ENCODE measurements at regions not wholly inside any gene's neighbourhood (a gene's known extent, or its start where the extent isn't known, plus 50 kb on each side); places are given as distances from the start of the nearest gene placed in this dataset.

GRCh38 chr11:27279460-27279859 is 83.6 kb downstream of the CCDC34 start:
- no peak overlapping the region for H3K4me3 ChIP-seq (ENCODE audit: control insufficient read depth, low read depth, low read length)
- no peak for TF ChIP-seq CTCF (conservative IDR thresholded peaks at IDR 0.05; ENCODE audit: control insufficient read depth, insufficient read depth, low read depth, low read length)
- no peak for DNase-seq (ENCODE audit: low read depth)

DNA sequence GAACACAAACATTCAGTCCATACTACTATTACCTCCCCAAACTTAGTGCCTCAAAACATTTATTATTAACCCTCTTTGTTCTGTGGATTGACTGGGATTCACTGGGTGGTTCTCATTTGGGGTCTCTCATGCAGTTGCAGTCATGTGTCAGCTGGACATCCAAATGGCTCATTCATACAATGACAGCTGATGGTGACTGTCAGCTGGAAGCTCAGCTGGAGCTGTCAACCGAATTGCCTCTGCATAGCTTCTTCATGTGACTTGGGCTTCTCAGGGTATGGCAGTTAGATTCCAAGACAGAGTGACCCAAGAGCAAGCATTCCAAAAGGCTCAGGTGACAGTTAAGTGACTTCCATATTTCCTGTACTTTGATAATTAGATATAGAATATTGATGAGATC is 85.2 kb downstream of the CCDC34 start:
- H3K4me3 ChIP-seq (ENCODE audit: control insufficient read depth, low read depth, low read length) = no peak overlapping the region
- TF ChIP-seq CTCF (conservative IDR thresholded peaks at IDR 0.05; ENCODE audit: control insufficient read depth, insufficient read depth, low read depth, low read length) = no peak
- no peak for DNase-seq (ENCODE audit: low read depth)

DNA sequence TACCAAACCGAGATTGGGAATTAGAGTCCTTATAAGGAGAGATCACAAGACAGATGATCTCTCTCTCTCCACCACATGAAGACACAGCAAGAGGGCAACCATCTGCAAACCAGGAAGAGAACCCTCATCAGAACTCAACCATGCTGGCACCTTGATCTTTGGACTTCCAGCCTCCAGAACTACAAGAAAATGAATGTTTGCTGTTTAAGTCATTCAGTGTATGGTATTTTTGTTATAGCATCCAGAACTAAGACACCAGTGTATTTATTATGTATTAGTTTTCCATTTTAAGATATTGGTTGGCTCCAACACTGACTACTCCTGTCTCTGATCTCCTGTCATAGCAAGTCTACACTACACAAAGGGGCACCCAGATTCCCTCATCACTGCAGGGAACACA is 86.9 kb downstream of the CCDC34 start:
- DNase-seq (ENCODE audit: low read depth) = no peak
- H3K4me3 ChIP-seq (ENCODE audit: control insufficient read depth, low read depth, low read length) = no peak overlapping the region
- no peak for TF ChIP-seq CTCF (conservative IDR thresholded peaks at IDR 0.05; ENCODE audit: control insufficient read depth, insufficient read depth, low read depth, low read length)

DNA sequence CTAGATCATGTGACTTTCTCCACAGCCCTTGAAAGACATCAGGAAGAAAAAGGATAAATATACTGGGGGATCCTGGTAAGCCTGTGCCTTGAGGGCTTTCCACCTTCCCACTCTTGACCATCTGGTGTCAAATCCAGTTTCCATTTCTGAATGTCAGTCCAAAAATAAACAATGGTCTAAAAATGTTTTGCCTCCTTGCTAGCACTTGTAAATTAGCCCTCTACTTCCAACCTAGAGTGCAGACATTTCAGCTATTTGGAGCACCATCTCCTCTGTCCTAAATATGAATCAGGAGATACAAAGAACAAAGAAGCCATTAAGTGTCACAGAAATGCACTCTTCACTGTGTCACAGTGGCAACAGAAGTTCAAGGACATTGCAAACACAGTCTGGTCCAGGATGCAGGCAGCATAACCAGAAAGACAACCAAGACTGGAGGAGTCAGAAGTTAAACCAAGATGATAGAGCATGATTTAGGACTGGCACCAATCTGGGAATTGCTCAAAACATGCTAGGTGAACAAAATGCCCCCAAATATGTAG is 88.1 kb downstream of the CCDC34 start:
- DNase-seq (ENCODE audit: low read depth) = no peak
- no peak for TF ChIP-seq CTCF (conservative IDR thresholded peaks at IDR 0.05; ENCODE audit: control insufficient read depth, insufficient read depth, low read depth, low read length)
- no peak overlapping the region for H3K4me3 ChIP-seq (ENCODE audit: control insufficient read depth, low read depth, low read length)

DNA sequence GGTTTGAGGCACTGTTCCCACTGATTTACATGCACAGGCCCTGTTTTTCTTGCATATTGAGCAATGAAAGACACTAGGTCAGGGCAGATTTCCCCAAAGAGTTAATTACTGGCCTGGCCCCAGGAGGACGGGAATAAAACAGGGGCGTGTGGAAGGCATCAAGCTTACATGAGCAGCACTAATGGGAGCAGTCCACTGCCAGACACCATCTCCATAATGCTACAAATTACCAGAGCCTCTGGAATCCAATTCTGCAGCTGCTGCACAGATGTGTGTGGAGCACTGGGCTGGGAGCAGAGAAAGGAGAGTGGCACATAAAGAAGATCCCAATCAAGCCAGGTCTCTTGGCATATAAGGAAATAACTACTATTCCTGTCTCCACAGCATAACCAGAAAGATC is 96.9 kb downstream of the CCDC34 start:
- no peak overlapping the region for H3K4me3 ChIP-seq (ENCODE audit: control insufficient read depth, low read depth, low read length)
- no peak for TF ChIP-seq CTCF (conservative IDR thresholded peaks at IDR 0.05; ENCODE audit: control insufficient read depth, insufficient read depth, low read depth, low read length)
- DNase-seq (ENCODE audit: low read depth) = no peak

DNA sequence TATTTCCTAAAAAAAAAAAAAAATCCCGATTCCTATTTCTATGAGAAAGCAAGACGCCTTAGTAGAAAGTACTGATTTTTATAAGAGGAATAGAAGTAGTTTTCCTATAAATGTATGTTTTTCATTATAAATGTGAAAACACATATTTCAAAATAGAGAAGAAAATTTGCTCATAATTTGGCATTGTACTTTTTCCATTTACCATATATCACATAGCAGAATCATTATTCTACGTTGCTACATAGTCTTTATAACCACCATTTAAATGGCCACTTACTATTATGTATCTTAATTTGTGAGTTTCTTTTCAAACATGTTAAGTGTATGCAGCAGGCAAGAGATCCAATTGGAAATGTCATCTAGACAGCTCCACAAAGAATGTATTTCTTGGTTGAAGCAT is 99.0 kb downstream of the CCDC34 start:
- no peak overlapping the region for H3K4me3 ChIP-seq (ENCODE audit: control insufficient read depth, low read depth, low read length)
- no peak for DNase-seq (ENCODE audit: low read depth)
- TF ChIP-seq CTCF (conservative IDR thresholded peaks at IDR 0.05; ENCODE audit: control insufficient read depth, insufficient read depth, low read depth, low read length) = no peak

DNA sequence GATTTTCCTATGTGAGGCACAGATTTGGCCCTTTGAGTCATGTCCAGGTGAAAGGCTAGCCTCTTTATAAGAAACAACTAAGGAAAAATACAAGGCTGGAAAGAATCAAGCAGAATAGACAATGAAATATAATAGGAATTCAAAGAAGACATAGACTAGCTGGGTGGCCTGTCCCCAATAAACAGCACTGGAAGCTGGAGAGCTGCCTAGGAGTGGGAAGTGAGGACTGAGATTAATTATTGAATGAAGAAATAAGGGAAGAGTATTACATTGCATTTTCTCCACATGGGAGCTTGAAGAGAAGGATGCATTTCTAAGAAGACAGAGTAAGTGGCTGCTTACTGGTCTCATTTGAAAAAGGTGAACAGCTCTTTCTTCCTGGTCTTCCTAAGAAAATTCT is 100.0 kb downstream of the CCDC34 start:
- DNase-seq (ENCODE audit: low read depth) = no peak

More for the DNA sequence above, 100.0 kb downstream of the CCDC34 start:
- no peak for TF ChIP-seq CTCF (conservative IDR thresholded peaks at IDR 0.05; ENCODE audit: control insufficient read depth, insufficient read depth, low read depth, low read length)
- no peak overlapping the region for H3K4me3 ChIP-seq (ENCODE audit: control insufficient read depth, low read depth, low read length)

Data from fibroblast of mammary gland (primary cell).